ENCODE measurements at regions not wholly inside any gene's neighbourhood (a gene's known extent, or its start where the extent isn't known, plus 50 kb on each side); places are given as distances from the start of the nearest gene placed in this dataset.

GRCh38 chr12:126910570-126910969, 1356.4 kb upstream of the TMEM132C start:
- H3K27ac ChIP-seq: no peak overlapping the region
- TF ChIP-seq ZFX (IDR thresholded peaks at IDR 0.05): no peak
- no peak for TF ChIP-seq CTCF (conservative IDR thresholded peaks at IDR 0.05)

GRCh38 chr12:126912111-126912510, 1354.9 kb upstream of the TMEM132C start:
- TF ChIP-seq CTCF (conservative IDR thresholded peaks at IDR 0.05): no peak
- no peak for TF ChIP-seq ZFX (IDR thresholded peaks at IDR 0.05)
- no peak overlapping the region for H3K27ac ChIP-seq

- TF ChIP-seq ZFX (IDR thresholded peaks at IDR 0.05) (no peak), CTCF (conservative IDR thresholded peaks at IDR 0.05) (no peak)
- no peak overlapping the region for H3K27ac ChIP-seq
These were observed 1352.7 kb upstream of the TMEM132C start for GRCh38 chr12:126914170-126914793.

- TF ChIP-seq ZFX (IDR thresholded peaks at IDR 0.05) (no peak), CTCF (conservative IDR thresholded peaks at IDR 0.05) (no peak)
- no peak overlapping the region for H3K27ac ChIP-seq
These were observed 1351.7 kb upstream of the TMEM132C start for GRCh38 chr12:126915309-126915708.

- no peak overlapping the region for H3K27ac ChIP-seq
- TF ChIP-seq CTCF (conservative IDR thresholded peaks at IDR 0.05) (peak; percentile 7; the same call in 1 of the 2 replicates), ZFX (IDR thresholded peaks at IDR 0.05) (no peak)
These were observed 1340.9 kb upstream of the TMEM132C start for GRCh38 chr12:126926023-126926594.

GRCh38 chr12:126930234-126930633, 1336.7 kb upstream of the TMEM132C start:
- no peak for TF ChIP-seq ZFX (IDR thresholded peaks at IDR 0.05)
- TF ChIP-seq CTCF (conservative IDR thresholded peaks at IDR 0.05): no peak
- H3K27ac ChIP-seq: no peak overlapping the region

GRCh38 chr12:126932156-126932555, 1334.8 kb upstream of the TMEM132C start:
- TF ChIP-seq ZFX (IDR thresholded peaks at IDR 0.05) (no peak), CTCF (conservative IDR thresholded peaks at IDR 0.05) (no peak)
- H3K27ac ChIP-seq: no peak overlapping the region
